Cardiac muscle cell (in vitro differentiated cells and primary cell): ENCODE measurements at regions not wholly inside any gene's neighbourhood (a gene's known extent, or its start where the extent isn't known, plus 50 kb on each side); places are given as distances from the start of the nearest gene placed in this dataset.
"Not testable (repeated sequence)": the region's sequence is repeated elsewhere in the genome, so short reads cannot be mapped to it uniquely, and the experiment has no call there.

Source experiments
- DNase-seq, 2 donors: peaks; one replicate each; pipeline versions ENCODE4 v3.0.0 to v3.0.0-alpha.2; 2010 to 2017; ENCODE audit warnings: low read depth in 1 of 2, low spot score in 1 of 2
- H3K27ac ChIP-seq: fragments of 200-600 bp; sonication (generic); 2 replicates; pipeline ENCODE4 v1.5.1; 2016
- H3K27me3 ChIP-seq: fragments of 200-600 bp; sonication (generic); 2 replicates; pipeline ENCODE4 v1.6.0; 2016; ENCODE audit warnings: control low read depth
- H3K36me3 ChIP-seq: fragments of 200-600 bp; sonication (generic); 2 replicates; pipeline ENCODE4 v1.5.1; 2016; ENCODE audit warnings: control low read depth
- H3K4me1 ChIP-seq: fragments of 200-600 bp; sonication (generic); 2 replicates; pipeline ENCODE4 v1.8.1; 2017; ENCODE audit warnings: low read depth, mild to moderate bottlenecking, mixed run types
- H3K4me3 ChIP-seq: fragments of 200-600 bp; sonication (generic); 2 replicates; pipeline ENCODE4 v1.5.1; 2016; ENCODE audit warnings: mild to moderate bottlenecking
- H3K9me3 ChIP-seq: fragments of 200-600 bp; sonication (generic); 2 replicates; pipeline ENCODE4 v1.5.1; 2017; ENCODE audit warnings: low read depth, mild to moderate bottlenecking, control low read depth
- CTCF ChIP-seq: IDR thresholded peaks from 2 replicates; pipeline ENCODE4 v1.5.1; 2012; ENCODE audit warnings: low read depth, mild to moderate bottlenecking, low read length

GRCh38 chr6:95742767-95743289 lies 165.5 kb downstream of the MANEA start:
- Histone ChIP-seq H3K27ac (no peak overlapping the region), H3K4me3 (no peak overlapping the region), H3K36me3 (no peaks in the 10 kb centered on the region), H3K9me3 (no peaks in the 10 kb centered on the region), H3K27me3 (no peaks in the 10 kb centered on the region), H3K4me1 (no peaks in the 10 kb centered on the region)
- no peak for DNase-seq
- TF ChIP-seq CTCF = no peak

- Histone ChIP-seq H3K4me3 (no peak overlapping the region), H3K36me3 (no peaks in the 10 kb centered on the region), H3K27ac (no peak overlapping the region), H3K4me1 (no peaks in the 10 kb centered on the region), H3K9me3 (no peaks in the 10 kb centered on the region), H3K27me3 (no peaks in the 10 kb centered on the region)
- no peak for TF ChIP-seq CTCF
- DNase-seq = no peak
Observed at GRCh38 chr6:95743591-95743990, 166.3 kb downstream of the MANEA start.

- not testable (repeated sequence) for H3K36me3 ChIP-seq, DNase-seq, H3K9me3 ChIP-seq, H3K4me3 ChIP-seq, H3K27ac ChIP-seq, H3K27me3 ChIP-seq, H3K4me1 ChIP-seq
Observed at GRCh38 chr6:95758236-95759069, 181.1 kb downstream of the MANEA start.

GRCh38 chr6:95767897-95768463 lies 190.6 kb downstream of the MANEA start:
- H3K36me3 ChIP-seq = no peaks in the 10 kb centered on the region
- no peak for TF ChIP-seq CTCF
- H3K4me3 ChIP-seq = no peak overlapping the region
- H3K27me3 ChIP-seq = no peaks in the 10 kb centered on the region
- H3K9me3 ChIP-seq = no peaks in the 10 kb centered on the region
- no peak overlapping the region for H3K27ac ChIP-seq
- no peak for DNase-seq
- no peaks in the 10 kb centered on the region for H3K4me1 ChIP-seq

- no peak for TF ChIP-seq CTCF
- Histone ChIP-seq H3K4me3 (no peak overlapping the region), H3K4me1 (no peaks in the 10 kb centered on the region), H3K36me3 (no peaks in the 10 kb centered on the region), H3K27ac (no peak overlapping the region), H3K27me3 (no peaks in the 10 kb centered on the region), H3K9me3 (no peaks in the 10 kb centered on the region)
- peak in 1 of 2 donors; percentile 10 for DNase-seq
Observed at GRCh38 chr6:95768539-95768938, 191.2 kb downstream of the MANEA start.

DNA sequence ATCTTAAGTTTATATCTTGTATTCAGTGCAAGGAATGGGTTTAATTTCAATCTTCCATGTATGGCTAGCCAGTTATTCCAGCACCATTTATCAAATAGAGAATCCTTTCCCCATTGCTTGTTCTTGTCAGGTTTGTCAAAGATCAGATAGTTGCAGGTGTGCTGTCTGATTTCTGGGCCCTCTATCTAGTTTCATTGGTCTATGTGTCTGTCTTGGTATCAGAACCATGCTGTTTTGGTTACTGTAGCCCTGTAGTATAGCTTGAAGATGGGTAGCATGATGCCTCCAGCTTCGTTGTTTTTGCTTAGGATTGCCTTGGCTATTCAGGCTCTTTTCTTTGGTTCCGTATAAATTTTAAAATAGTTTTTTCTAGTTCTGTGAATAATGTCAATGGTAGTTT lies 200.0 kb downstream of the MANEA start:
- Histone ChIP-seq H3K4me1 (no peaks in the 10 kb centered on the region), H3K9me3 (no peaks in the 10 kb centered on the region), H3K27me3 (no peaks in the 10 kb centered on the region), H3K27ac (no peak overlapping the region), H3K36me3 (no peaks in the 10 kb centered on the region), H3K4me3 (no peak overlapping the region)
- DNase-seq = no peak
- no peak for TF ChIP-seq CTCF
